SK-N-SH treated with all-trans-retinoic acid at 6 μM for 48 hours (cell line): ENCODE measurements at regions not wholly inside any gene's neighbourhood (a gene's known extent, or its start where the extent isn't known, plus 50 kb on each side); places are given as distances from the start of the nearest gene placed in this dataset.

Experiments
- ATAC-seq: fragments of 200-7000 bp; cut with Tn5 transposase; 3 replicates; pipeline ENCODE4 v1.9.1; 2020; ENCODE audit warnings: mild to moderate bottlenecking, moderate library complexity
- ARNTL ChIP-seq: fragments of 450-650 bp; formaldehyde crosslinking; IDR thresholded peaks from 2 replicates; pipeline ENCODE4 v1.5.0; 2020; ENCODE audit warnings: low read depth, mild to moderate bottlenecking, moderate library complexity, borderline replicate concordance
- BACH2 ChIP-seq: fragments of 250-450 bp; sonication (Bioruptor Pico); IDR thresholded peaks from 2 replicates; pipeline ENCODE4 v1.9.0; 2021; ENCODE audit warnings: mild to moderate bottlenecking, borderline replicate concordance
- CSDC2 ChIP-seq: fragments of 250-450 bp; sonication (Bioruptor Pico); IDR thresholded peaks from 2 replicates; pipeline ENCODE4 v1.5.0; 2020; ENCODE audit warnings: mild to moderate bottlenecking, moderate library complexity
- CSRNP3 ChIP-seq: fragments of 250-450 bp; sonication (Bioruptor Pico); IDR thresholded peaks from 2 replicates; pipeline ENCODE4 v1.5.1; 2021; ENCODE audit warnings: mild to moderate bottlenecking, moderate library complexity
- ESRRG ChIP-seq: fragments of 250-450 bp; sonication (Bioruptor Pico); IDR thresholded peaks from 2 replicates; pipeline ENCODE4 v1.6.1; 2021; ENCODE audit warnings: mild to moderate bottlenecking
- GLIS3 ChIP-seq: fragments of 250-450 bp; sonication (Bioruptor Pico); IDR thresholded peaks from 2 replicates; pipeline ENCODE4 v1.5.0; 2020; ENCODE audit warnings: mild to moderate bottlenecking, moderate library complexity
- ISL1 ChIP-seq: fragments of 250-450 bp; sonication (Bioruptor Pico); IDR thresholded peaks from 2 replicates; pipeline ENCODE4 v2.1.2; 2022; ENCODE audit warnings: mild to moderate bottlenecking, moderate library complexity
- POU6F1 ChIP-seq: fragments of 250-450 bp; sonication (Bioruptor Pico); IDR thresholded peaks from 2 replicates; pipeline ENCODE4 v1.8.0; 2021; ENCODE audit warnings: low read depth, mild to moderate bottlenecking, moderate library complexity, borderline replicate concordance
- PPARA ChIP-seq: fragments of 250-450 bp; sonication (Bioruptor Pico); IDR thresholded peaks from 2 replicates; pipeline ENCODE4 v1.5.0; 2020; ENCODE audit warnings: mild to moderate bottlenecking, borderline replicate concordance
- RARB ChIP-seq: fragments of 250-450 bp; sonication (Bioruptor Pico); IDR thresholded peaks from 2 replicates; pipeline ENCODE4 v1.8.0; 2021; ENCODE audit warnings: mild to moderate bottlenecking, moderate library complexity
- SNAI2 ChIP-seq: fragments of 250-450 bp; sonication (Bioruptor Pico); IDR thresholded peaks from 2 replicates; pipeline ENCODE4 v1.5.0; 2020; ENCODE audit warnings: mild to moderate bottlenecking, moderate library complexity
- TCF4 ChIP-seq: fragments of 250-450 bp; sonication (Bioruptor Pico); IDR thresholded peaks from 2 replicates; pipeline ENCODE4 v1.8.0; 2021; ENCODE audit warnings: mild to moderate bottlenecking, moderate library complexity, borderline replicate concordance
- TOX ChIP-seq: fragments of 250-450 bp; sonication (Bioruptor Pico); IDR thresholded peaks from 2 replicates; pipeline ENCODE4 v1.8.0; 2021; ENCODE audit warnings: mild to moderate bottlenecking, moderate library complexity, borderline replicate concordance
- ZC3H10 ChIP-seq: fragments of 250-450 bp; sonication (Bioruptor Pico); IDR thresholded peaks from 2 replicates; pipeline ENCODE4 v1.5.1; 2021; ENCODE audit warnings: mild to moderate bottlenecking, moderate library complexity
- ZFP3 ChIP-seq: fragments of 250-450 bp; sonication (Bioruptor Pico); IDR thresholded peaks from 2 replicates; pipeline ENCODE4 v1.5.0; 2020; ENCODE audit warnings: mild to moderate bottlenecking, moderate library complexity
- ZFP30 ChIP-seq: fragments of 450-650 bp; formaldehyde crosslinking; IDR thresholded peaks from 2 replicates; pipeline ENCODE4 v1.5.0; 2022; ENCODE audit warnings: mild to moderate bottlenecking, moderate library complexity
- ZNF70 ChIP-seq: fragments of 450-650 bp; formaldehyde crosslinking; IDR thresholded peaks from 2 replicates; pipeline ENCODE4 v1.5.0; 2020; ENCODE audit warnings: mild to moderate bottlenecking, moderate library complexity
- TF ChIP-seq, protein P1 (sequence below): fragments of 250-450 bp; sonication (Bioruptor Pico); IDR thresholded peaks from 2 replicates; pipeline ENCODE4 v1.5.0; 2020; ENCODE audit warnings: mild to moderate bottlenecking, moderate library complexity
- TF ChIP-seq, protein P2 (sequence below): fragments of 250-450 bp; sonication (Bioruptor Pico); IDR thresholded peaks from 2 replicates; pipeline ENCODE4 v1.8.0; 2020; ENCODE audit warnings: mild to moderate bottlenecking, moderate library complexity, borderline replicate concordance
- TF ChIP-seq, protein P3 (sequence below): fragments of 250-450 bp; sonication (Bioruptor Pico); IDR thresholded peaks from 2 replicates; pipeline ENCODE4 v1.5.1; 2020; ENCODE audit warnings: low read depth, mild to moderate bottlenecking, moderate library complexity

DNA sequence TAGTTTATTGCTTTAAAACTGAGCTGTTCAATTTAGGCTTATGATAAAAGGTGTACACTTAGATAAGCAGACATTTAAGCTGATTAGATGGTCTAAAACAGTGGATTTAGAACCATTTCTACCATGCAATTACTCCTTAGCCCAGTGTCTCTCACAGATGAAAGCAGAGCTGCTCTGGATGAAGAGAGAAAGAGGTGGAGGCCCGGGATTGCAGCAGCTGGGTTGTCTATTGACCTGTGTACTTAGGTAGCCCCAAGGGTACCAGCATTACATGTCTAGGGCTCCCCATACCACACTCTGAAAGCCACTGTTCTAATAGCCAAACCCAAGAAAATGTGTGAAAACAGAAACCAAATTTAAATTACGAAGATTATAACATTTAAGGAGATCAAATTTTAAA is 86.0 kb upstream of the GIMD1 start:
- ATAC-seq = no peak
- TF ChIP-seq GLIS3 (CRISPR knock-in tag) (no peak), SNAI2 (no peak), ESRRG (CRISPR knock-in tag) (no peak), RARB (CRISPR knock-in tag) (no peak)
- TF ChIP-seq, protein P1, sequence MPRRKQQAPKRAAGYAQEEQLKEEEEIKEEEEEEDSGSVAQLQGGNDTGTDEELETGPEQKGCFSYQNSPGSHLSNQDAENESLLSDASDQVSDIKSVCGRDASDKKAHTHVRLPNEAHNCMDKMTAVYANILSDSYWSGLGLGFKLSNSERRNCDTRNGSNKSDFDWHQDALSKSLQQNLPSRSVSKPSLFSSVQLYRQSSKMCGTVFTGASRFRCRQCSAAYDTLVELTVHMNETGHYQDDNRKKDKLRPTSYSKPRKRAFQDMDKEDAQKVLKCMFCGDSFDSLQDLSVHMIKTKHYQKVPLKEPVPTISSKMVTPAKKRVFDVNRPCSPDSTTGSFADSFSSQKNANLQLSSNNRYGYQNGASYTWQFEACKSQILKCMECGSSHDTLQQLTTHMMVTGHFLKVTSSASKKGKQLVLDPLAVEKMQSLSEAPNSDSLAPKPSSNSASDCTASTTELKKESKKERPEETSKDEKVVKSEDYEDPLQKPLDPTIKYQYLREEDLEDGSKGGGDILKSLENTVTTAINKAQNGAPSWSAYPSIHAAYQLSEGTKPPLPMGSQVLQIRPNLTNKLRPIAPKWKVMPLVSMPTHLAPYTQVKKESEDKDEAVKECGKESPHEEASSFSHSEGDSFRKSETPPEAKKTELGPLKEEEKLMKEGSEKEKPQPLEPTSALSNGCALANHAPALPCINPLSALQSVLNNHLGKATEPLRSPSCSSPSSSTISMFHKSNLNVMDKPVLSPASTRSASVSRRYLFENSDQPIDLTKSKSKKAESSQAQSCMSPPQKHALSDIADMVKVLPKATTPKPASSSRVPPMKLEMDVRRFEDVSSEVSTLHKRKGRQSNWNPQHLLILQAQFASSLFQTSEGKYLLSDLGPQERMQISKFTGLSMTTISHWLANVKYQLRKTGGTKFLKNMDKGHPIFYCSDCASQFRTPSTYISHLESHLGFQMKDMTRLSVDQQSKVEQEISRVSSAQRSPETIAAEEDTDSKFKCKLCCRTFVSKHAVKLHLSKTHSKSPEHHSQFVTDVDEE (CRISPR knock-in tag) = no peak
- TF ChIP-seq, all 23 proteins: peak for 0

GRCh38 chr4:106454021-106454420 is 85.4 kb upstream of the GIMD1 start:
- TF ChIP-seq ARNTL (CRISPR knock-in tag) = no peak
- TF ChIP-seq BACH2 = no peak
- TF ChIP-seq POU6F1 = no peak
- TF ChIP-seq, protein P2, sequence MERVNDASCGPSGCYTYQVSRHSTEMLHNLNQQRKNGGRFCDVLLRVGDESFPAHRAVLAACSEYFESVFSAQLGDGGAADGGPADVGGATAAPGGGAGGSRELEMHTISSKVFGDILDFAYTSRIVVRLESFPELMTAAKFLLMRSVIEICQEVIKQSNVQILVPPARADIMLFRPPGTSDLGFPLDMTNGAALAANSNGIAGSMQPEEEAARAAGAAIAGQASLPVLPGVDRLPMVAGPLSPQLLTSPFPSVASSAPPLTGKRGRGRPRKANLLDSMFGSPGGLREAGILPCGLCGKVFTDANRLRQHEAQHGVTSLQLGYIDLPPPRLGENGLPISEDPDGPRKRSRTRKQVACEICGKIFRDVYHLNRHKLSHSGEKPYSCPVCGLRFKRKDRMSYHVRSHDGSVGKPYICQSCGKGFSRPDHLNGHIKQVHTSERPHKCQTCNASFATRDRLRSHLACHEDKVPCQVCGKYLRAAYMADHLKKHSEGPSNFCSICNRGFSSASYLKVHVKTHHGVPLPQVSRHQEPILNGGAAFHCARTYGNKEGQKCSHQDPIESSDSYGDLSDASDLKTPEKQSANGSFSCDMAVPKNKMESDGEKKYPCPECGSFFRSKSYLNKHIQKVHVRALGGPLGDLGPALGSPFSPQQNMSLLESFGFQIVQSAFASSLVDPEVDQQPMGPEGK (CRISPR knock-in tag) = no peak
- no peak for TF ChIP-seq ZFP3 (CRISPR knock-in tag)
- TF ChIP-seq RARB (CRISPR knock-in tag) = no peak
- no peak for TF ChIP-seq TCF4 (CRISPR knock-in tag)
- no peak for TF ChIP-seq ISL1 (CRISPR knock-in tag)
- no peak for TF ChIP-seq ESRRG (CRISPR knock-in tag)
- TF ChIP-seq ZC3H10 (CRISPR knock-in tag) = no peak
- TF ChIP-seq CSRNP3 = no peak
- no peak for TF ChIP-seq ZNF70
- no peak for TF ChIP-seq PPARA (CRISPR knock-in tag)
- TF ChIP-seq TOX (CRISPR knock-in tag) = no peak
- TF ChIP-seq, protein P1 (CRISPR knock-in tag) = no peak
- no peak for TF ChIP-seq ZFP30 (CRISPR knock-in tag)
- TF ChIP-seq GLIS3 (CRISPR knock-in tag) = no peak
- no peak for TF ChIP-seq CSDC2 (CRISPR knock-in tag)
- no peak for ATAC-seq

DNA sequence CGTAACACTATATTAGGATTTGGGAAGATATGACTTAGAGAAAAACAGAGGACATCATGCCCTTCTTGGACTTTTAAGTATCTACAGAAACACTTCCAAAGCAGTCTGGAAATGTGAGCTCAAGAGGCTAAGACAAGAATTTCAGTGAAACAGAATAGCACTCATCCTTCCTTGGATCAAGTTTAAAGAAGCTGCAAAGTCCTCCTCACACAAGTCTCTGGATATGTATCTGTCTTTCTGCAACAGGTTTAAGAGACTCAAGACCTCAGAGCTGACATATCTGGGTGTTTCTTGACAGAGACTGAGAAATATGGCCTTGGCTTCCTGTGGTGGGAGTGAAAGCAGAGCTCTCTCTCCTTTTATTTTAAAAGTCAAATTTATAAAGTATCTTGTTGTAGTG is 82.5 kb upstream of the GIMD1 start:
- TF ChIP-seq ZC3H10 (CRISPR knock-in tag) (no peak), RARB (CRISPR knock-in tag) (no peak)
- ATAC-seq = no peak

DNA sequence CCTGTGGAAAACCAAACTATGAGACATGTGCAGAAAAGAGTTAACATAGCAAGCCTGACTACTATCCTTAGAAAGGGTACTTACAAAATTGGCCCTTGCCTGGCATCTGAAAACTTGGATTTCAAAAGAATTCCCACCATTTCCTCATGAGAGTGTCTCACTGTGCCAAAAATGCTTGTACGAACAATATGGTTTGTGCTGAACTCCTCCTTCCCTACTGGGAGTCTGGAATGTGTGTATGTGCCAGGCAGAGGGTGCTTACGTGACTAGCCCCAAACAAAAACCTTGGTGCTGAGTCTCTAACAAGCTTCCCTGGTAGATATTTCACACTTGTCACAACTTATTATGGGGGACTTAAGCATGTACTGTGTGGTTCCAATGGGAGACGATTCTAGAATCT is 81.7 kb upstream of the GIMD1 start:
- ATAC-seq = no peak
- TF ChIP-seq ZC3H10 (CRISPR knock-in tag) (no peak), ARNTL (CRISPR knock-in tag) (no peak), RARB (CRISPR knock-in tag) (no peak), SNAI2 (no peak)
- TF ChIP-seq, protein P1 (CRISPR knock-in tag) = no peak
- TF ChIP-seq, protein P3, sequence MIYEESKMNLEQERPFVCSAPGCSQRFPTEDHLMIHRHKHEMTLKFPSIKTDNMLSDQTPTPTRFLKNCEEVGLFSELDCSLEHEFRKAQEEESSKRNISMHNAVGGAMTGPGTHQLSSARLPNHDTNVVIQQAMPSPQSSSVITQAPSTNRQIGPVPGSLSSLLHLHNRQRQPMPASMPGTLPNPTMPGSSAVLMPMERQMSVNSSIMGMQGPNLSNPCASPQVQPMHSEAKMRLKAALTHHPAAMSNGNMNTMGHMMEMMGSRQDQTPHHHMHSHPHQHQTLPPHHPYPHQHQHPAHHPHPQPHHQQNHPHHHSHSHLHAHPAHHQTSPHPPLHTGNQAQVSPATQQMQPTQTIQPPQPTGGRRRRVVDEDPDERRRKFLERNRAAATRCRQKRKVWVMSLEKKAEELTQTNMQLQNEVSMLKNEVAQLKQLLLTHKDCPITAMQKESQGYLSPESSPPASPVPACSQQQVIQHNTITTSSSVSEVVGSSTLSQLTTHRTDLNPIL (CRISPR knock-in tag) = no peak
